Upper lobe of left lung (tissue), 6 donors: ENCODE measurements at regions not wholly inside any gene's neighbourhood (a gene's known extent, or its start where the extent isn't known, plus 50 kb on each side); places are given as distances from the start of the nearest gene placed in this dataset.

ENCODE experiments used
- ATAC-seq, 2 donors: fragments of 200-7000 bp; cut with Tn5 transposase; one replicate each; pipeline ENCODE4 v1.9.1; 2022; ENCODE audit warnings: mild to moderate bottlenecking in 2 of 2, moderate library complexity in 2 of 2; ENCODE audit not compliant: low FRiP score in 2 of 2
- DNase-seq, 2 donors: peaks; one replicate each; pipeline ENCODE4 v3.0.0-alpha.2; 2019 to 2020
- H3K27ac ChIP-seq, 4 donors: fragments of 200-600 bp; sonication (generic); one replicate each; pipeline ENCODE4 v1.5.1; 2016 to 2019
- H3K27me3 ChIP-seq, 4 donors: fragments of 200-600 bp; sonication (generic); one replicate each; pipeline ENCODE4 v1.5.1; 2017 to 2019
- H3K36me3 ChIP-seq, 4 donors: fragments of 200-600 bp; sonication (generic); one replicate each; pipeline ENCODE4 v1.5.1; 2016 to 2019
- H3K4me1 ChIP-seq, 4 donors: fragments of 200-600 bp; sonication (generic); one replicate each; pipeline ENCODE4 v1.5.1; 2018 to 2019
- H3K4me3 ChIP-seq, 4 donors: fragments of 200-600 bp; sonication (generic); one replicate each; pipeline ENCODE4 v1.5.1; 2017 to 2019; ENCODE audit warnings: mild to moderate bottlenecking in 2 of 4, moderate library complexity in 1 of 4
- H3K9me3 ChIP-seq, 4 donors: fragments of 200-600 bp; sonication (generic); one replicate each; pipeline ENCODE4 v1.5.1; 2018 to 2019
- CTCF ChIP-seq, 6 experiments: fragments of 450-650 bp in 4 of 6; fragments of 200-600 bp in 2 of 6; sonication (generic) in 2 of 6; IDR thresholded peaks; one replicate each; pipeline ENCODE4 v1.5.1; 2016 to 2019; ENCODE audit warnings: antibody characterized with exemption in 6 of 6
- EP300 ChIP-seq, 4 donors: sonication (generic); formaldehyde crosslinking; IDR thresholded peaks; one replicate each; pipeline ENCODE4 v1.5.1; 2017; ENCODE audit warnings: antibody characterized with exemption in 4 of 4, control low read depth in 2 of 4
- POLR2A ChIP-seq, 4 donors: fragments of 450-650 bp; IDR thresholded peaks; one replicate each; pipeline ENCODE4 v1.5.1; 2016 to 2017; ENCODE audit warnings: antibody characterized with exemption in 4 of 4, mild to moderate bottlenecking in 2 of 4
- POLR2AphosphoS5 ChIP-seq, 2 donors: sonication (generic); formaldehyde crosslinking; IDR thresholded peaks; one replicate each; pipeline ENCODE4 v1.5.1; 2017; ENCODE audit warnings: antibody characterized with exemption in 2 of 2
- WGBS, 2 donors: methylation state at CpG; one replicate each; pipeline ENCODE4 v1.1.5; 2017 to 2018; 5-methylcytosine and 5-hydroxymethylcytosine counted together
- donor health status: DM: no; HTN: no; CAD: no; lungs with moderate emphysema.
- donor health status: DM: no; HTN: yes; CAD: no; lungs with severe emphysema.

GRCh38 chr2:103144837-103145236 is 383.0 kb downstream of the TMEM182 start:
- Histone ChIP-seq H3K4me3 (no peak overlapping the region), H3K9me3 (no peaks in the 10 kb centered on the region), H3K36me3 (no peaks in the 10 kb centered on the region), H3K4me1 (no peaks in the 10 kb centered on the region), H3K27me3 (no peaks in the 10 kb centered on the region), H3K27ac (no peak overlapping the region)
- DNase-seq (no peak), ATAC-seq (peak in 1 of 2 donors; percentile 78)
- TF ChIP-seq POLR2A (IDR thresholded peaks at IDR 0.05) (no peak), POLR2AphosphoS5 (IDR thresholded peaks at IDR 0.05) (no peak), EP300 (IDR thresholded peaks at IDR 0.05) (no peak), CTCF (IDR thresholded peaks at IDR 0.05) (no peak)
- 29 to 84% methylated on average over 1 of the region's 1 CpG for WGBS, 2 donors

GRCh38 chr2:103145739-103146138 is 383.9 kb downstream of the TMEM182 start:
- Histone ChIP-seq H3K36me3 (no peaks in the 10 kb centered on the region), H3K4me1 (no peaks in the 10 kb centered on the region), H3K4me3 (no peak overlapping the region), H3K27me3 (no peaks in the 10 kb centered on the region), H3K27ac (no peak overlapping the region), H3K9me3 (no peaks in the 10 kb centered on the region)
- WGBS, 2 donors = 89% methylated on average over 1 of the region's 1 CpG
- DNase-seq (no peak), ATAC-seq (no peak)
- no peak for TF ChIP-seq POLR2AphosphoS5 (IDR thresholded peaks at IDR 0.05)
- TF ChIP-seq POLR2A (IDR thresholded peaks at IDR 0.05) = no peak
- TF ChIP-seq EP300 (IDR thresholded peaks at IDR 0.05) = no peak
- no peak for TF ChIP-seq CTCF (IDR thresholded peaks at IDR 0.05)

- 82 to 95% methylated on average over 3 of the region's 3 CpGs for WGBS, 2 donors
- TF ChIP-seq EP300 (IDR thresholded peaks at IDR 0.05) (no peak), CTCF (IDR thresholded peaks at IDR 0.05) (no peak), POLR2A (IDR thresholded peaks at IDR 0.05) (no peak), POLR2AphosphoS5 (IDR thresholded peaks at IDR 0.05) (no peak)
- ATAC-seq = no peak
These were observed 389.2 kb downstream of the TMEM182 start for GRCh38 chr2:103151046-103151445.

GRCh38 chr2:103152556-103152955 is 390.7 kb downstream of the TMEM182 start:
- H3K4me1 ChIP-seq = no peaks in the 10 kb centered on the region
- 63 to 69% methylated on average over 2 of the region's 2 CpGs for WGBS, 2 donors
- no peak overlapping the region for H3K27ac ChIP-seq
- no peak for DNase-seq
- no peak overlapping the region for H3K4me3 ChIP-seq
- no peaks in the 10 kb centered on the region for H3K9me3 ChIP-seq
- no peak for ATAC-seq
- TF ChIP-seq EP300 (IDR thresholded peaks at IDR 0.05) (no peak), CTCF (IDR thresholded peaks at IDR 0.05) (no peak), POLR2AphosphoS5 (IDR thresholded peaks at IDR 0.05) (no peak), POLR2A (IDR thresholded peaks at IDR 0.05) (no peak)
- no peaks in the 10 kb centered on the region for H3K36me3 ChIP-seq
- H3K27me3 ChIP-seq = no peaks in the 10 kb centered on the region

More at GRCh38 chr2:103151046-103151445, 389.2 kb downstream of the TMEM182 start:
- H3K27ac ChIP-seq = no peak overlapping the region
- H3K9me3 ChIP-seq = no peaks in the 10 kb centered on the region
- no peaks in the 10 kb centered on the region for H3K36me3 ChIP-seq
- no peaks in the 10 kb centered on the region for H3K27me3 ChIP-seq
- no peak for DNase-seq
- no peak overlapping the region for H3K4me3 ChIP-seq
- H3K4me1 ChIP-seq = no peaks in the 10 kb centered on the region

GRCh38 chr2:103153580-103154284 is 391.9 kb downstream of the TMEM182 start:
- no peak for TF ChIP-seq EP300 (IDR thresholded peaks at IDR 0.05)
- no peak for TF ChIP-seq POLR2AphosphoS5 (IDR thresholded peaks at IDR 0.05)
- no peak for TF ChIP-seq CTCF (IDR thresholded peaks at IDR 0.05)
- peak in 1 of 2 donors; percentile 83 for ATAC-seq
- Histone ChIP-seq H3K36me3 (no peaks in the 10 kb centered on the region), H3K9me3 (no peaks in the 10 kb centered on the region), H3K4me1 (no peaks in the 10 kb centered on the region), H3K27ac (no peak overlapping the region), H3K27me3 (no peaks in the 10 kb centered on the region), H3K4me3 (no peak overlapping the region)
- DNase-seq = no peak
- 63 to 72% methylated on average over 9 of the region's 9 CpGs for WGBS, 2 donors
